Activated T-helper 1 cell treated with anti-CD3 and anti-CD28 coated beads, Interleukin-12 subunit alpha, Interleukin-12 subunit beta, Interleukin-2, Interleukin-4 antibody, amounts not matched to agents 30 ng/mL and 10 ng/mL and 1 ng/mL, durations not matched to agents 14 hours and 24 hours and 36 hours (primary cell): ENCODE measurements at regions not wholly inside any gene's neighbourhood (a gene's known extent, or its start where the extent isn't known, plus 50 kb on each side); places are given as distances from the start of the nearest gene placed in this dataset.

ENCODE experiments used
- DNase-seq: peaks from one replicate; pipeline ENCODE4 v3.0.0; 2021; ENCODE audit warnings: low spot score
- H3K27ac Mint-ChIP-seq: one replicate; pipeline ENCODE4 v1.8.0; 2021; ENCODE audit warnings: mild to moderate bottlenecking, mixed read lengths
- H3K27me3 Mint-ChIP-seq: one replicate; pipeline ENCODE4 v1.8.0; 2022; ENCODE audit warnings: mild to moderate bottlenecking, moderate library complexity, mixed read lengths; ENCODE audit not compliant: insufficient read depth
- H3K36me3 Mint-ChIP-seq: one replicate; pipeline ENCODE4 v1.8.0; 2021; ENCODE audit warnings: low read depth, mixed read lengths
- H3K4me1 Mint-ChIP-seq: one replicate; pipeline ENCODE4 v1.8.0; 2021; ENCODE audit warnings: low read depth, mixed read lengths
- H3K4me3 Mint-ChIP-seq: one replicate; pipeline ENCODE4 v1.8.0; 2021; ENCODE audit warnings: mild to moderate bottlenecking, moderate library complexity, mixed read lengths
- H3K9me3 Mint-ChIP-seq: one replicate; pipeline ENCODE4 v1.8.0; 2021; ENCODE audit warnings: mixed read lengths
- intact Hi-C: fragments of 100-400 bp; cut with micrococcal nuclease; formaldehyde crosslinking; loops from one replicate; pipeline ENCODE4 v1.15.1; 2024

DNA sequence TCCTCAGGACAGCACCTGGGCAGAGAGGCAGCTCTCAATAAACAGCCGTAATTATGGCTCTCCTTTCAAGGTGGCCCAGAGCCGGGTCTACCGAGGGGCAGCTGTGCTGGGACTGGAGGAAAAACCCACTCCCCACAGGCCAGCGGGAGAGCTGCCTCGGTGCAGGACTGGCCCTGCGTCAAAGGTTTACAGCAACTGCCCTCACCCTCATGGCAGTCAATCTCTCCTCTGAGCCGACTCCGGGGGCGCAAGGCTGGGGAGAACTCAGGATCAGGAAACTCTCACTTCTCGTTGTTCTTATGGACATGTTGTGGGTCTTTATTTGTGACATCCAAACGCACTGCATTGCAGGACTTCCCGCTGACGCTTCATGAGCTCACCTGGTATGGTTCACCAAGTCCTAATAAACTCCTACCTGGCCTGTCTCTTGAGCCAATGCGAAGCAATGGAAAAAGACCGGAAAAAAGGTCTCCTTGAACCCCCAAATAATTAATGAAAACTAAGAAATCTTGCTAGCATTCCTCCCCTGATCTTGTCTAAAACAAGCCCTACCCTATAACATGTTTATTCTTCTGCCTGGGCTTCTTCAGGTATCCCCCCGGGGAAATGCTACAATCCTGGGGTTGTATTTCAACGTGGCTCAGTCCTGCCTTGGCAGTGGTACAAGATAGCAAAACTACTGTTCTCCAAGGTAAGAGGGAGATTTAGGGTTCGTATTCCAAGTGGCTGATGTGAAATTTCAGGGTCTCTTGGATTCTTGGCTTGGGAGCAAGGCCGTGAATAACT is 50.1 kb upstream of the CDKN2AIP start:
- intact Hi-C loops, result loop anchor here (10.0 kb wide), 1 partner anchor 210 kb away; no protein-coding TSS in a partner anchor
- H3K36me3 Mint-ChIP-seq, result peaks cover 2% of the 10 kb centered on the region
- H3K27ac Mint-ChIP-seq, result no peak overlapping the region
- DNase-seq, result no peak
- no peaks in the 10 kb centered on the region for H3K9me3 Mint-ChIP-seq
- peaks cover 20% of the 10 kb centered on the region for H3K4me1 Mint-ChIP-seq
- H3K27me3 Mint-ChIP-seq, result peaks cover 31% of the 10 kb centered on the region
- no peak overlapping the region for H3K4me3 Mint-ChIP-seq
